Lower leg skin (tissue), 4 donors: ENCODE measurements at regions not wholly inside any gene's neighbourhood (a gene's known extent, or its start where the extent isn't known, plus 50 kb on each side); places are given as distances from the start of the nearest gene placed in this dataset.

Experiments
- DNase-seq, 2 donors: peaks; one replicate each; pipeline ENCODE4 v3.0.0-alpha.2; 2019; ENCODE audit warnings: low spot score in 2 of 2
- H3K4me3 ChIP-seq: fragments of 200-600 bp; sonication (generic); 2 replicates; pipeline ENCODE4 v1.5.1; 2017; ENCODE audit warnings: mild to moderate bottlenecking, low read depth; ENCODE audit not compliant: poor library complexity, severe bottlenecking
- POLR2A ChIP-seq, 2 donors: fragments of 450-650 bp; IDR thresholded peaks; one replicate each; pipeline ENCODE4 v1.6.1; 2016 to 2017; ENCODE audit warnings: antibody characterized with exemption in 2 of 2, mild to moderate bottlenecking in 1 of 2, moderate library complexity in 1 of 2
- WGBS, 2 donors: methylation state at CpG; one replicate each; pipeline ENCODE4 v1.1.5; 2018; 5-methylcytosine and 5-hydroxymethylcytosine counted together
- intact Hi-C: fragments of 100-400 bp; cut with DNase I; formaldehyde crosslinking; loops from one replicate; pipeline ENCODE4 v1.15.0; 2023; ENCODE audit warnings: low total_unique reads
- TF ChIP-seq, protein P1 (sequence below), 3 donors: fragments of 450-650 bp; IDR thresholded peaks; one replicate each; pipeline ENCODE4 v1.5.1; 2016; ENCODE audit warnings: antibody characterized with exemption in 3 of 3, mild to moderate bottlenecking in 3 of 3, moderate library complexity in 2 of 3

DNA sequence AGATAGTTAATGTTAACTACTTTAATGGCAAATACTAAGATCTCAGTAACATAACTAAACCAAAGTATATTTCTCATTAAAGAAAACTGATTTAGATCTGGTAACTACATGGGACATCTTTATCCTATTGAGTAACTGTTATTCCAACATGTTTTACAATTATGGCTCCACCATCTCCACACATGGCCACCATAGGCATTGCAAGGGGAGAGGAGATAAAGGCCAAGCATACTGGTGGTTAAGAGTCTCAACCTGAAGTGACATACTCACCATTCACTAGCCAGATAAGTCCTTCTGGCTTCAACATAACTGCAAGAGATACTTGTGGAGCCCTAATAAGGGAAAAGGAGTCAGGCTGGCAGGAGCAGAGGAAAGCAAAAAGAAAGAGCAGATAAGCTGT lies 1586.4 kb upstream of the SPRY2 start:
- intact Hi-C loops = no loop called here
- H3K4me3 ChIP-seq = no peak overlapping the region
- TF ChIP-seq, protein P1, sequence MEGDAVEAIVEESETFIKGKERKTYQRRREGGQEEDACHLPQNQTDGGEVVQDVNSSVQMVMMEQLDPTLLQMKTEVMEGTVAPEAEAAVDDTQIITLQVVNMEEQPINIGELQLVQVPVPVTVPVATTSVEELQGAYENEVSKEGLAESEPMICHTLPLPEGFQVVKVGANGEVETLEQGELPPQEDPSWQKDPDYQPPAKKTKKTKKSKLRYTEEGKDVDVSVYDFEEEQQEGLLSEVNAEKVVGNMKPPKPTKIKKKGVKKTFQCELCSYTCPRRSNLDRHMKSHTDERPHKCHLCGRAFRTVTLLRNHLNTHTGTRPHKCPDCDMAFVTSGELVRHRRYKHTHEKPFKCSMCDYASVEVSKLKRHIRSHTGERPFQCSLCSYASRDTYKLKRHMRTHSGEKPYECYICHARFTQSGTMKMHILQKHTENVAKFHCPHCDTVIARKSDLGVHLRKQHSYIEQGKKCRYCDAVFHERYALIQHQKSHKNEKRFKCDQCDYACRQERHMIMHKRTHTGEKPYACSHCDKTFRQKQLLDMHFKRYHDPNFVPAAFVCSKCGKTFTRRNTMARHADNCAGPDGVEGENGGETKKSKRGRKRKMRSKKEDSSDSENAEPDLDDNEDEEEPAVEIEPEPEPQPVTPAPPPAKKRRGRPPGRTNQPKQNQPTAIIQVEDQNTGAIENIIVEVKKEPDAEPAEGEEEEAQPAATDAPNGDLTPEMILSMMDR (IDR thresholded peaks at IDR 0.05) = no peak
- no peak for TF ChIP-seq POLR2A (IDR thresholded peaks at IDR 0.05)
- no peak for DNase-seq

DNA sequence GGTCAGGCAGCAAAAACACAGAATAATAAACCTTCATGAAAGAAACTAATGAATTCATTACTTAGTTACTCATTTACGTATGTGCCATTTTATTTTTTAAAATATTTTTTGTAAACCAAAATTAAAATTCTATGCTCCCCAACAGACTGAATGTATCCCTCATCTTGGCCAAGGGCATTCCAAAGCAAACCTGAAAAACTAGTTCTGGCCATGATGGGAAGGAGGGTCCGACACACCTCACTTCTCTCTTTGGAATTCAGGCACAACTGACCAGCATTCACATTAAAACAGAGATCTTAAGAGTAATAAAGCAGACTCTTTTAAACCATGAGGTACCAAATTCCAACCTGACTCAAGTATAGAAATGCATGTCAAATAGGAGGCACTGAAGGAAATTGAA lies 1576.9 kb upstream of the SPRY2 start:
- 78 to 81% methylated on average over 2 of the region's 2 CpGs for WGBS, 2 donors
- TF ChIP-seq, protein P1 (IDR thresholded peaks at IDR 0.05) = no peak
- no peak for TF ChIP-seq POLR2A (IDR thresholded peaks at IDR 0.05)
- intact Hi-C loops = no loop called here
- no peak for DNase-seq
- H3K4me3 ChIP-seq = no peak overlapping the region

DNA sequence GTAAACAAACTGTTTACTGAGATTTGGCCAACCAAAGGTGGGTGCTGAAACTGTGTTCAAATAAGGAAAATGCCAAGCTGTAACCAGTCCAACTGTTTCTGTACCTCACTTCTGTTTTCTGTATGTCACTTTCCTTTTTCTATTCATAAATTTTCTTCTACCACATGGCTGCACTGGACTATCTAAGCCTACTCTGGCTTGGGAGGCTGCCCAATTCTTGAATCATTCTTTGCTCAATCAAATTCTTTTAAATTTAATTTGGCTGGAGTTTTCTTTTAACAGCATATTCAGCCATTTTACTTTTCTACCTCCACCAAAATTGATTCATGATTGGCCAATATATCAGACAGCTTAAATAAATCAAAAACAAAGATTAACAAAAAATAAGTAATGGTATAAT lies 1575.5 kb upstream of the SPRY2 start:
- no peak overlapping the region for H3K4me3 ChIP-seq
- no peak for DNase-seq
- intact Hi-C loops = no loop called here
- TF ChIP-seq, protein P1 (IDR thresholded peaks at IDR 0.05) = no peak
- no peak for TF ChIP-seq POLR2A (IDR thresholded peaks at IDR 0.05)

DNA sequence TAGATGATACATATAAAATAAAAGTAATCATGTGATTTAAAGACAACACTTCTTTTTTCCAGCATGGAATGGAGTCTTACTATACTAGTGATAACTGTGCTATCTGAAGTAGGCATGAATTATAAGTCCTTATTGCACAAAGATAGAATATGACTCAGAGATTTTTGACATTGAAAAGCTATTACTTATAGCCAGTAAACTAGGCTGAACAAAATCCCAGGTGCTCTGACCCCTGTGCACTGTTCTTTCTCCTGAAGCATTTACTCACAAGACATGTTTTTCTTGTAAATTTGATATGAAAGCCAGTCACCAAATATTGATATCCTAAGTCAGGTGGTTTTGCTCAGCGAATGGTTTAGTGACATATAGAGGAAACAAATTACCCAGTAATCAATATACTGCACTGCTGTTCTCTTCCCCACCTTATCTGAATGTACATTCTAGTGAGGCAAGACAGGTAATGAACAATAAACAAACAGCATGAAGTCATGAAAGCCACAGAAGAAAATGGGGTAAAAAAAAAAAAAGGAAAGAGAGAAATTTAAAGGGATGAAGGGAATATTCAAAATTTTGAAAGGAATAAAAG lies 1567.0 kb upstream of the SPRY2 start:
- no peak for TF ChIP-seq POLR2A (IDR thresholded peaks at IDR 0.05)
- TF ChIP-seq, protein P1 (IDR thresholded peaks at IDR 0.05) = no peak
- WGBS, 2 donors = 92 to 97% methylated on average over 1 of the region's 1 CpG
- no peak overlapping the region for H3K4me3 ChIP-seq
- intact Hi-C loops = no loop called here
- no peak for DNase-seq

DNA sequence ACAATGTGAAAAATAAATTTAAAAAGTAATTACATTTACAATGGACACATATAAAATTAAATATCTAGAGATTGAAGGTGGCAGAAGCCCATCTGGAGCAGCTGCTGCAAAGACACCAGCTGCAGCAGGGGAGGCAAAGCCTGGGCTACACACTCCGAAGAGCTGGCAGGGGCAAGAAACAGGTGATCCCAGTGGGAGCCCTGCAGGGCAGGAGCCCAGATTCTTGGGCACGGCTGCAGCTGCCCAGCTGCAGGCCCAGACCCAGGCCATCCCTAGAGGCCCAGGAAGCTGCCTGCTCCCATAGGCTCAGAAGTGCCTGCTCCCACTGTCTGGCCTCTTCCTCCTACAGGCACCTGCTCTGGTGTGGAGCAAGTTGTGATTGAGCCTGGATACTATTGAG lies 1547.9 kb upstream of the SPRY2 start:
- WGBS, 2 donors = 85 to 86% methylated on average over 2 of the region's 2 CpGs
- TF ChIP-seq POLR2A (IDR thresholded peaks at IDR 0.05) = no peak
- TF ChIP-seq, protein P1 (IDR thresholded peaks at IDR 0.05) = no peak
- no peak overlapping the region for H3K4me3 ChIP-seq
- no peak for DNase-seq
- intact Hi-C loops = no loop called here
